Left forelimb (tissue), 1 donor: ENCODE measurements at regions not wholly inside any gene's neighbourhood (a gene's known extent, or its start where the extent isn't known, plus 50 kb on each side); places are given as distances from the start of the nearest gene placed in this dataset.

Source experiments
- DNase-seq: peaks from one replicate; pipeline ENCODE4 v3.0.0-alpha.2; 2018; ENCODE audit warnings: low spot score

DNA sequence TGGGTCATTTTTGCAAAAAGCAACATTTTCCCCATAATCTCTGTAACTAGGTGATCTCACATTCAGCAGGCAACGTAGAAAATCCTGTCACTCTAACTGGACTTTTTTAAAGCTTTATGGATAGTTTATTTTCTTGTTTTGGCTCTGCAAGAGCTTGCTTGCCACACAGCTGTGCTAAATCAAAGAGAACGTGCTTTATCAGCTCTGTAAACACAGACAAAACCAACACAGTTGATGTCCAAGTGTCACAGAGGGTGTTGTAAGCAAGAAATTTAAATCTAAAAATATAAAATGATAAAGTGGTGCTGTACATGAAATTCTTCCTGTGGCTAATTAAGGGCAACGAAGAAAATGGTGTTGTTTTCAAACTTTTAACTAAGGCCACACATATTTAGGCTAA, 97.5 kb upstream of the STAC start:
- no peak for DNase-seq

DNA sequence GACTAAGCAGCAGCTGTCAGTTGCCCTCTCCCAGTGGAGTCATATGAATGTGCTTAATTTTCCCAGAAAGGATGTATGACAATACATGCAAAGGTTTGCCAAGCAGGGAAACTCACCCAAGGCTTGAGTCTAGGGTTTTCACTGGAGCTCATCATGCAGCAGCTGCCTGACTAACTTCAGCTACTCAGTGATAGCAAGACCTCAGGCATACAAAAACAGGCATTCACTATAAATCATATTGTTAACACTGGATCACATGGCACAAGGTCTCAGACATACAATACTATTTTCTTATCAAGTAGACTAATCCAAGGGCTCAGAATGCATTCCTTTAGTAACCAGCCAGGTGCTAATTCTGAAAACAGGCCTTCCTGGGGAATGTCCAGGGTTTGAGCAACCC, 85.0 kb upstream of the STAC start:
- DNase-seq = no peak

- DNase-seq = no peak
These were observed 83.1 kb upstream of the STAC start for GRCh38 chr3:36297195-36297594.

- DNase-seq = no peak
These were observed 82.1 kb upstream of the STAC start for GRCh38 chr3:36298188-36298587.

GRCh38 chr3:36302158-36302509, 78.2 kb upstream of the STAC start:
- DNase-seq = no peak

GRCh38 chr3:36302626-36303025, 77.7 kb upstream of the STAC start:
- no peak for DNase-seq

- no peak for DNase-seq
These were observed 77.0 kb upstream of the STAC start for GRCh38 chr3:36303286-36303685.

DNA sequence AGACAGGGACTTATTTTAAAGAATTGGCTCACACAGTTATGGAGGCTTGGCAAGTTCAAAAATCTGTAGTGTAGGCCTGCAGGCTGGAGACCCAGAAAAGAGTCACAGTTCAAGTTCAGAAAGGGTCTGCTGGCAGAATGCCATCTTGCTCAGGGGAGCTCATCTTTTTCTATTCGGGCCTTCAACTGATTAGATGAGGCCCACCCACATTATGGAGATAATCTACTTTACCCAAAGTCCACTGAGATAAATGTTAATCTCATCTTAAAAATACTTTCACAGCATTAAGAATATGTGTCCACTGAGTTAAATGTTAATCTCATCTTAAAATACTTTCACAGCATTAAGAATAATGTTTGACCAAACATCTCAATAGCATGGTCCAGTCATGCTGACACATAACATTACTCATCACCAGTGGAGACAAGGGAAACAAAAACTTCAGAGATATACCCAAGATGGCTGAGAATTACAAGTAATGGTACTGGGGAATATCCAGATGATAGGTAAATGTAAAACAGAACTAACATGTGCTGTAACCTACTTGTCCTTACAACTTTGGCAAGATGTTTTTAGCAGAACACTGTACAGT, 74.3 kb upstream of the STAC start:
- DNase-seq = no peak

DNA sequence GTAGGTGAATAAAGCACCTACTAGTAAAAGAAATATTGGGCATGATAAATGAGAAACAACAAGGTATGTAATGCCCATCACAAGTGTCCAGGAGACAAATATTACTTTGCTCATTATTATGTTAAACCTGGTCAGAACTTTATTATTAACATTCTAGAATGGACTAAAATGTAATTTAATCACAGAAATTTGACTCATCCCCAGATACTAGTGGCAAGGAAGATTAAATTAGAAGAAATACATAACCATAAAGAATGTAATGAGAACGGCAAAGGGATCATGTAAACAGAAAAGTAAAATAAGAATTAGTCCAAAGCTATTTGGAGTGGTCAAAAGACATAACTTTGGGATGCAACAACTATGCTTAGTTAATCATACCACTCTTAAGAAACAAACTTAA, 71.2 kb upstream of the STAC start:
- no peak for DNase-seq

GRCh38 chr3:36312351-36312750, 68.0 kb upstream of the STAC start:
- DNase-seq = no peak

DNA sequence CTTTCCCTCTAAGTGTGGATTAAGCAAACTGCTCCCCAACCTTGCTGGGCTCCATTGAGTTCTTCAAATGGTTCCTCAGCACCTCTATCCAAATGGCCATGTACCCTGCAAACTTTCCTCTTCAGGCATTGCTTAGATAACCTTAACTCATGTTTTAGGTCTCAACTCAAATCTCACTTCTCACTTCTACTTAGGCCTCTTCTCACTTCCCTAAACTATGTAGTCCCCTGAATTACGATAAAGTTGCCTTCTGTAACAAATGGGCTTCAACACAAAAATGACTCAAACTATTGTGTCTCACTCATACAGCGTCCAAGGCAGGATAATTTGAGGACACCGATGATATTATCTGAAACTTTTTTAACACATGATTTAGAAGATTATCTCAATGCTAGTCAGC, 62.4 kb upstream of the STAC start:
- no peak for DNase-seq

DNA sequence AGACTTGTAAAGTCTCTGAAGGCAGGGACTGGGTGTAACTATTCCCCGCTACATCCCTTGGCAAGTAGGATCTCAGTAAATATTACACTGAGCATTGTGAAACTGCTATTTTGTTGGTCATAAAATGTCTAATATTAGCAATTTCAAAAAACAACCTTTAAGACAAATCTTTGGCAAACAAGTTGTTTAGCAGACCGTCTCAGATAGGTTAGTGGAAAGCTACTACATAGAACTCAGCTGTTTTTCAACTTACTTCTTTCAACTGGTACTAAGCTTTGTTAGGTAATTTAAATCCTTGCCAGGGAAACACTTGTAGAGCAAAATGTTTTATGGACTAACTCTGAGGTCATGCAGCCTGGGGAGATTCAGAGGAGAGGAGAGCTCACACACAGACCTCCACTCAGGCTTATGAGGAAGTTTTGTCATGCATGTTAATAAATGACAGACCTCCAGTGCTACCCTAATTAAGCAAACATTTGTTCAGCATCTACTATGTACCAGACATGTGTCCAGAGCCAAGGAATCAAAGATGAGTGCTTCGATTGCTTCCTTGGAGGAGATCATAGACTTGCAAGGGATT, 61.6 kb upstream of the STAC start:
- no peak for DNase-seq

- DNase-seq = no peak
These were observed 60.6 kb upstream of the STAC start for GRCh38 chr3:36319680-36320079.
